ENCODE measurements at regions not wholly inside any gene's neighbourhood (a gene's known extent, or its start where the extent isn't known, plus 50 kb on each side); places are given as distances from the start of the nearest gene placed in this dataset.
"Not testable (repeated sequence)": the region's sequence is repeated elsewhere in the genome, so short reads cannot be mapped to it uniquely, and the experiment has no call there.

DNA sequence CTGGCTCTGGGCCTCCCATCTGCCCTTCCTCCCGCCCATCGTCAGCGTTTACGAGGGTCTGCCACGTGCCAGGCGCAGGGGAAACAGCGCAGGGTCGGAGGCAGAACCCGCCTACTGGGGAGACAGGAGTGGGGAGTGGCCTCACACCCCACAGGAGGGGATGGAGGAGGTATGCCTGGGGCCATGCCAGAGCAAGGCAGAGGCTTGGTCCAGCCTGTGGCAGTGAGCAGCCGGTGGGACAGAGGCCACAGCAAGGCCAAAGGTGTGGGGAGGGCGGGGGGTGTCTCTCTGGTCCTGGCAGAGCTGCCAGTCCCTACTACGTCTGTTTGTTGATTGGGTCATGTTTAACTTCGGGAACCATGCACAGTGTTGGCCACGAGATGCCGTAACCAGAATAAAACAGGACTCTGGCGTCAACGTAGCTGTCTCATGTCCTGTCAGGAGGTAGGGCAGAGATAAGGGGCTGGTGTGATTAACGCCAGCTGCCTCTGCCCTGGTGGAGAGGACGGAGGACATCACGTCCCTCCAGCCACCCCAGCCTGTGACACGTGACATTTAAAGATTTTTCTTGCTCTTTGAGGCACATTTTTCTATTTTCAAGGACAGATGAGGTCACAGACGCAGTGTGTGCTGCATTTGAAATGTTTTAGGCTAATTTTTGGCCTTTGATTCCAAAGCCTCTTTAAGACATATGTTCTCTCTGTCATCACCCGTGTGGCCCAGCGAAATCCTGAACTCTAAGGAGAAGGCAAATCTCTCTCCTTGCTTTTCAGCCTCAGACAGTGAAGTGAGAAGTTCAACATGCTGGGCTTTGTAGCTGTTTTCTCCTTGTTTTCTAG lies 193.3 kb downstream of the LAT start:
- DNase-seq: not testable (repeated sequence)

DNA sequence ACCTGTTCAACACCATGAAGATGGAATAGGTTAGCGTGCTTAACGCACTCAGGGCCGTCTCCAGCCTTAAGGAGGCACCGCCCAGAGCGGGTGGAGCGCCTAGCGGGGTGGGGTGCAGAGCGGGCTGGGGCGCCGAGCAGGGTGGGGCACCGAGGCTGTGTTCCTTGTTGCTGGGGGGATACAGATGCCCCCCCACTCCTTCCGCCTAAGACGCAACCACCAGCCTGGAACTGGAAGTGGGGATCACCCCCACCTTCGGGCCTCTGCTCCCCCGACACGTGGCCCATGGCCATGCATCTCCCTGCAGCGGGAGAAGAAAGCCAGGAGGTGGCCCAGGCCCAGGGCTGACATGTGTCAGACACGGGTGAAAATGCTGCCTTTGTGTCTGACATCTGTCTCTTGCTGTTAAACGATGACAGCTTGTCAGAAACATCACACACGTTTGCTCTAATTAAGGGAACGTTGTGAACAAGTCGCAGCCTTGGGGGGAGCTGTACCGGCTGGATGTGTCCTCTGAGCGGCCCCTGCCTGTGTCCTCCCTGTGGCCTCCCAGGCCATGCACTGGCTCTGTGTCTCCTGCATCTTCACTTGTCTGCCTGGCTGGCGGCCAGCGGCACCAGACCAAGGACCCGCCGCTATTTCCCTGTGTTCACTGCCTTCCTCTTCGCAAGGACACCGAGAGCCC lies 192.5 kb downstream of the LAT start:
- DNase-seq: not testable (repeated sequence)

DNA sequence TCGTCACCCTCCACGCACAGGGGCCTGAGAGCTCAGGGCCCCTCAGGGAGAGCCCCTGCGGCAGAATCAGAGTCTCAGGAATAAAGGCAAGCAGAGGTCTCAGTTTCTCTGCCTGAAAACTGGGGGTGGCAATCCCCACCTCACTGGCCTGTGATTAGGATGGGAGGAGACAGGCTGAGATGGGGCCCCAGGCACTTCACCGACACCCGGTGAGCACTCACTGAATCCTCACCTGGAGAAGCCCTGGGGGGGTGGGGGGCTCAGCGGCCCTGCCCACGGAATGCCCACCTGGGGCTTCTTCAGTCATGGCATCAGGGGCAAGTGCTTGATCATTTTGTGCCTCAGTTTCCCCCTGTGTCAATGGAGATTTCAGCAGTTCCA lies 192.0 kb downstream of the LAT start:
- not testable (repeated sequence) for DNase-seq

GRCh38 chr16:29176154-29176470 lies 191.3 kb downstream of the LAT start:
- DNase-seq: not testable (repeated sequence)

- not testable (repeated sequence) for DNase-seq
Observed at GRCh38 chr16:29175411-29176153, 190.7 kb downstream of the LAT start.

DNA sequence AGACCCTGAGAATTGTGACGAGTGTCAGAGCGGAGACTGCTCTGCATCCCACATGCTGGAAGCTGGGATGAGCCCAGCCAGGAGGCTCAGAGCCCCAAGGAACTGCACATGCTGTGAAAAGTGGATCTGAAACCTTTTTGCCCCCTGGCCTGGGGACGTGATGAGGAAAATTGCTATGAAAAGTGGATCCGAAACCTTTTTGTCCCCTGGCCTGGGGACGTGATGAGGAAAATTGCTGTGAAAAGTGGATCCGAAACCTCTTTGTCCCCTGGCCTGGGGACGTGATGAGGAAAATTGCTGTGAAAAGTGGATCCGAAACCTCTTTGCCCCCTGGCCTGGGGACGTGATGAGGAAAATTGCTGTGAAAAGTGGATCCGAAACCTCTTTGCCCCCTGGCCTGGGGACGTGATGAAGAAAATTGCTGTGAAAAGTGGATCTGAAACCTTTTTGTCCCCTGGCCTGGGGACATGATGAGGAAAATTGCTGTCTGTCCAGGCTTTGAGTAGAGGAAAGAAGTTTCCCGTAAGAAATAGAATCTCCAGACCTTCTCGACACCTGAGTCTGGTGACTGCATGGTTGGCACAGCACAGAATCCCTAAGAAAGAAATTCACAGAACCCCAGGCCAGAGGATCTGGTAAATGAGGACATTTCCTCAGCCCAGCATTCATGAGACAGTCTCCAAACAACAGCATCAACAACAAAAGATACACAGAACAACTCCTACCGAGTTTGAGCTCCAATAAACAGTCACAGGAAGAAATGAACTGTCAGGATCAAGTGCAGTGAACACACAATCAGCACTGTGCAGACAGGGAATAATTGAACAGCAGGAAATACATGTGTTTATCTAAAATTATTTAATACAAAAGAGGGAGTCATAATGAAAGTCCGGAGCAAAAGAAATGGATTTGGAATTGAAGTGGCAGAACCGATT lies 188.8 kb downstream of the LAT start:
- DNase-seq: not testable (repeated sequence)

DNA sequence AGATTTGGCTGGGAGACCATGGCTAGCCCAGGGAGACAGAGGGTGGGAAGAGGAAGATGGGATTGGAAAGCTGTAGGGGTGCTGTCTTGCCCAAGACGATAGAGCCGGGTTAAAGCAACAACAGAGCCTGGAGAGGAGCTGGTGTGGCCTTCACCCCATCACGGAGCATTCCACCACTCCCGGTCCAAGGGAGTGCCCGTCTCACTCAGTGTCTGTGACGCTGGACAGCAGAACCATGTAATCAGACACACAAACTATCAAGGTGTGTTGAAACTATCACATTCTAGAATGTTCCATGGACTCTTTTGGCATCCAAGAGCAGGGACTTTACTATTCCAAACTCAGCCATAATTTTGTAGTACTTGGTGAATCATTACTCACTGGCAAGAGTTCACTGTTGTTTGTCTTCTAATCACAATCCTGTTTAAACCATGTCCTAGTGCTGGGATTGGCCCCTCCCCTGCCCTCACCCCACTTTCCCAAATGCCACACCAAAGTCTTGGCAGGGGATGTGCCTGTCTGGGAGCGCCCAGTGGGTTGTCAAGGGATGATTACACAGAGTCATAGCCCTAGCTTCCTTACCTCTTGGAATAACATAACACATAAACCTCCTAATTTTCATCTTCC lies 187.4 kb downstream of the LAT start:
- not testable (repeated sequence) for DNase-seq

GRCh38 chr16:29171296-29171695 lies 186.4 kb downstream of the LAT start:
- not testable (repeated sequence) for DNase-seq

DNA sequence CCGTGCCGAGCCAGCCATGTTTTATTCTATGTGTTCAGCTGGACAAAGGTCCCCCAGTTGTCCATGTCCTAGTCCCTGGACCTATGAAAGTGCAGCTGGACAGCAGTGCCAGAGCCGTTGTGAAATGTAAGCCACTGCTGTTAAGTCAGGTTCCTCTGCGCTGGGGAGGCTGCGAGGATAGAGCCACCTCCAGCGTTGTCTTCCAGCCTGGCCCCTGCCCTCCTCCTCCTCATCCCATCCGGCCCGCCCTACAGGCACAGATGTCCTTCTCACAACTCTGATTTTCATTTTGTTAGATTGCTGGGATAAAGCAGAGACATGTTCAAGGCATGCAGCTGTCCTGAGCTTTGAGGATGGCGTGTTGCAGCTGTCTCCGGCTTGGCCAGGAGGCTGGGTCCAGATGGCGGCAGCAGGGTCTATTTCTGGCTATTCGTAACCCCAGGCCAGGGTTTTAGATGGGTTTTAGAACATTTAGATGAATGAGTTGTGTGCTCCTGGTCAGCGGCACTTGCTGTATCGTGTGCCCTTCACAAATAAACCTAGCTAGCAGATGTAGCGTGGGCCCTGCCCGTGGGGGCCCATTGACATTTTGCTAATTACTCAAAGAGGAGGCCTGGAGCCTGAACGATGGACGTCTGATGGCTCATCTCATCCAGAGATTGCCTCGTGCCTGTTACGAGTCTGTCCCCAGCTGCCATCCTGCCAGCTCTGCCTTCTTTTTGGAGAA lies 185.7 kb downstream of the LAT start:
- DNase-seq: not testable (repeated sequence)

DNA sequence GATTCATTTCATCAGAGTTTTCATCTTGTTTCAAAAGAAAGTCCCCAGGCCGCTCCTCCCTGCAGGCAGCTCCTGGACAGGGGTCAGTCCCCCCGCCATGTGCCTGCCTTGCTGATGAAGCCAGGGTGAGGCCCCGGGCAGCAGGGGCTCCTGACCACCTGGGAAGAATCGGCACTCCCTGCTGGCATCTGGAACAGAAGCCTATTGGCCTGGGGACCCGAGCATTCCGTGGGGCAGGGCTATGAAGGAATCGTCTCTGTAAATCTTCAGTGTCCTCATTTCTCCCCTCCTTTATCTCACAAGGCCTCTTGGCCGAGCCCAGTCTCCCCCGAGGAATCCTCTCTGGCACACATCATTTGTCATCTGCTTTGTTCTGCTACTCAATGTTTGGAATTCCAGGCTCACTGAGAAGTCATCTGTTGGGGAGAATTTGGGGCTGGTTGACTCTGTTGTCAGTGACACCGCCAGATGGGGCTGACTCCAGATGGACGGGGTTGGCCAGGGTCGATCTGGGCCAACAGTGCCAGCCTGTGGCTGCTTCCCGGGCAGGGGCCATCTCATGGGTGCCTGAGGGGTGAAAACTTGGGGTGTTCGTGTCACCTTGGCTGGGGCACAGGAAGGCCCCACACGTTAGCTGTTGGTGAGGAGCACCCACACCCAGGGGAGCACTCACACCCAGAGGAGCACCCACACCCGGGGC lies 184.6 kb downstream of the LAT start:
- not testable (repeated sequence) for DNase-seq

GRCh38 chr16:29168515-29169259 lies 183.8 kb downstream of the LAT start:
- not testable (repeated sequence) for DNase-seq

GRCh38 chr16:29164442-29165089 lies 179.7 kb downstream of the LAT start:
- DNase-seq: not testable (repeated sequence)

DNA sequence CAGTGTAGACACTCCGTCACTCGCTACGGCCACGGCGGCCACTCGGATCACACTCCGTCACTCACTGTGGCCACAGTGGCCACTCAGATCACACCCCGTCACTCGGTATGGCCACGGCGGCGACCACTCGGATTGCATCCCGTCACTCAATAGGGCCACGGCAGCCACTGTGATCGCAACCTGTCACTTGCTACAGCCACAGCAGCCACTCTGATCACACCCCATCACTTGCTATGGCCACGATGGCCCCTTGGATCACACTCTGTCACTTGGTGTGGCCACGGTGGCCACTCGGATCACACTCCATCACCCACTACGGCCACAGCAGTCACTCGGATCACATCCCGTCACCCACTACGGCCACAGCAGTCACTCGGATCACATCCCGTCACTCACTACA lies 175.3 kb downstream of the LAT start:
- not testable (repeated sequence) for DNase-seq

- DNase-seq: not testable (repeated sequence)
Observed at GRCh38 chr16:29159603-29160002, 174.8 kb downstream of the LAT start.

GRCh38 chr16:29158785-29159184 lies 173.9 kb downstream of the LAT start:
- DNase-seq: no peak

DNA sequence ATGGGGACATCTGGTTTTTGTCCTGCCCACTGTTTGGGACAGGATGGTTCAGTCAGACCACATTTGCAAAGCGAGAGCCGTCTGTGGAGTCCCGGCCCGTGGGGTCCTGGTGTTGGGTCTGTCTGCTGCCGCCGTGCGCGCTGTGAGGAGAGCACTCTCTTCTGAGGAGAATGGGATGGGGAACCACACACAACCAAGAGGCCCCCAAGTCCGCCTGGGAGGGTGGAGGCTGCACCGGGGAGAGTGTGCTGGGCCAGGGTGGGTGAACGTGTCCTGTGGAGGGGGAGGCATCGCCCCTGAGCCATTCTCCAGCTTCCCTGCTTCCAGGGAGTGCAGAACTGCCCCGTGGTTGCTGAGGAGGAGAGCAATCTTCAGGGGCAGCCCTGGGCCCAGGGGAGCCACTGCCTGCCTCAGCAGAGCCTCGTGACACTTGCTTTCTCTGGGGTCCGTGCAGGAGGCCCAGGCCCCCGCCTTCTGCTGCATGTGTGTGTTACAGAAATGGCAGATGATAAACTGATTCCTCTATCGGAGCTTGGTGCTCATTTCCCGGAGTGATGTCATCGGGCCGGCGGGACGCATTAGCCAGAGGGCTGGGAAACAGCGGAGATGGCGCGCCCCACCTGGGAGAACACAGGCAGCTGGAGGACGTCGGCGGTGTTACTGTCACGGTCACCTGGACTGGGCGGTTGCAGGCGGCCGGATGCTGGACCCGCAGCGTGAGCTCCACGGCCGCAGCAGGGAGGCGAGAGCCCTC lies 173.4 kb downstream of the LAT start:
- not testable (repeated sequence) for DNase-seq

GRCh38 chr16:29157051-29157923 lies 172.4 kb downstream of the LAT start:
- not testable (repeated sequence) for DNase-seq
